ENCODE measurements at regions not wholly inside any gene's neighbourhood (a gene's known extent, or its start where the extent isn't known, plus 50 kb on each side); places are given as distances from the start of the nearest gene placed in this dataset.

GRCh38 chr22:23501261-23501619, 78.8 kb downstream of the IGLL1 start:
- no peaks in the 10 kb centered on the region for H3K27me3 ChIP-seq (ENCODE audit: low read length)
- no peak overlapping the region for H3K4me2 ChIP-seq (ENCODE audit: low read depth, low read length, poor library complexity, severe bottlenecking)
- no peak overlapping the region for H3K4me3 ChIP-seq (ENCODE audit: insufficient read depth, low read length, poor library complexity, severe bottlenecking)
- H3F3A ChIP-seq (ENCODE audit: insufficient read depth) = no peaks in the 10 kb centered on the region
- H3K9ac ChIP-seq (ENCODE audit: low read length) = no peak overlapping the region
- no peaks in the 10 kb centered on the region for H3K9me2 ChIP-seq (replicated peaks; ENCODE audit: insufficient read depth, low read length)
- no peaks in the 10 kb centered on the region for H3K79me2 ChIP-seq (ENCODE audit: insufficient read depth, low read length)
- no peak overlapping the region for H3K27ac ChIP-seq (ENCODE audit: low read depth, low read length)
- no peaks in the 10 kb centered on the region for H4K20me1 ChIP-seq (ENCODE audit: low read depth, low read length)
- H3K9me3 ChIP-seq (ENCODE audit: insufficient read depth, low read length) = no peaks in the 10 kb centered on the region
- no peak overlapping the region for H2AFZ ChIP-seq (ENCODE audit: low read depth, low read length, severe bottlenecking)
- no peaks in the 10 kb centered on the region for H3K36me3 ChIP-seq (ENCODE audit: low read length)
- TF ChIP-seq CTCF (IDR thresholded peaks at IDR 0.05; ENCODE audit: insufficient read depth, low read length, poor library complexity, severe bottlenecking) = no peak
- TF ChIP-seq EZH2phosphoT487 (conservative IDR thresholded peaks at IDR 0.05; ENCODE audit: low read length) = no peak

DNA sequence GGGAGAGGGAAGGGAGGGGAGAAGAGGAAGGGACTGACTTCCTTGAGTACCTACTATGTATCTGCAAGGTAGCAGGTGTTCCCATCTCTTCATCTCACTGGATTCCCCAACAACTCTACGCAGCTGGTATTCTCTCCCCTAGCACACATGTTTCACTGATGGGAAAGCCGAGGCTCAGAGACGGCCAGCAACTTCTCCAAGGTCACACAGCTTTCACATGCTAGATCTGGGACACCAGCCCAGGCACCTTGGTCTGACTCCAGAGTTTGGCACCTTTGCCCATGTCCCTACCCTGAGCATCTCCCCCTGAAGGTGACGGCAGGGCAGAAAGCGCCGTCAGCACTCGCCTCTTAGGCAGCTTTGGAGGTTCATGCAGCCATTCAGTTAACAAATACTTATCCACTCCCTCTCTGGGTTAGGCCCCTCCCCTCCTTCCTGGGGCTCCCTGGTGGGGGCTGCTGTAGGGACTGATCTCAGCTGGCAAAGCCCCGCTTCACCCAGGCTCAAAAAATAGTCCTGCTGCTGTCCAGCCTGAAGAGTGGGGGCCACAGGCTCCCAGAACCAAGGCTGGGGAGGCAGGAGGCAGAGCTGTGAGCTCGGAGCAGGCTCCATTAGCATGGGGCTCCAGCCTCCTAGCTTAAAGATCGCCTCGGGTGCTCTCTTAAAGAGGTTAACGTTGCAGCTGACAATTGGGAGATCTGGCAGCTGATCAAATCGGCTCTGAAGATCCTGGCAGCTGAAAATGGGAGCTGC, 79.4 kb downstream of the IGLL1 start:
- Histone ChIP-seq H2AFZ (ENCODE audit: low read depth, low read length, severe bottlenecking) (no peak overlapping the region), H3K9ac (ENCODE audit: low read length) (no peak overlapping the region), H3F3A (ENCODE audit: insufficient read depth) (no peaks in the 10 kb centered on the region), H3K4me2 (ENCODE audit: low read depth, low read length, poor library complexity, severe bottlenecking) (no peak overlapping the region), H3K79me2 (ENCODE audit: insufficient read depth, low read length) (no peaks in the 10 kb centered on the region), H3K27me3 (ENCODE audit: low read length) (no peaks in the 10 kb centered on the region), H3K27ac (ENCODE audit: low read depth, low read length) (no peak overlapping the region), H3K9me2 (replicated peaks; ENCODE audit: insufficient read depth, low read length) (no peaks in the 10 kb centered on the region), H4K20me1 (ENCODE audit: low read depth, low read length) (no peaks in the 10 kb centered on the region), H3K36me3 (ENCODE audit: low read length) (no peaks in the 10 kb centered on the region), H3K4me3 (ENCODE audit: insufficient read depth, low read length, poor library complexity, severe bottlenecking) (no peak overlapping the region), H3K9me3 (ENCODE audit: insufficient read depth, low read length) (no peaks in the 10 kb centered on the region)
- TF ChIP-seq EZH2phosphoT487 (conservative IDR thresholded peaks at IDR 0.05; ENCODE audit: low read length) (no peak), CTCF (IDR thresholded peaks at IDR 0.05; ENCODE audit: insufficient read depth, low read length, poor library complexity, severe bottlenecking) (no peak)

- Histone ChIP-seq H3K79me2 (ENCODE audit: insufficient read depth, low read length) (no peaks in the 10 kb centered on the region), H3F3A (ENCODE audit: insufficient read depth) (no peaks in the 10 kb centered on the region), H3K9ac (ENCODE audit: low read length) (no peak overlapping the region), H3K4me2 (ENCODE audit: low read depth, low read length, poor library complexity, severe bottlenecking) (no peak overlapping the region), H3K9me3 (ENCODE audit: insufficient read depth, low read length) (no peaks in the 10 kb centered on the region), H3K27ac (ENCODE audit: low read depth, low read length) (no peak overlapping the region), H2AFZ (ENCODE audit: low read depth, low read length, severe bottlenecking) (no peak overlapping the region), H3K4me3 (ENCODE audit: insufficient read depth, low read length, poor library complexity, severe bottlenecking) (no peak overlapping the region), H3K27me3 (ENCODE audit: low read length) (no peaks in the 10 kb centered on the region), H4K20me1 (ENCODE audit: low read depth, low read length) (no peaks in the 10 kb centered on the region), H3K9me2 (replicated peaks; ENCODE audit: insufficient read depth, low read length) (no peaks in the 10 kb centered on the region), H3K36me3 (ENCODE audit: low read length) (no peaks in the 10 kb centered on the region)
- no peak for TF ChIP-seq CTCF (IDR thresholded peaks at IDR 0.05; ENCODE audit: insufficient read depth, low read length, poor library complexity, severe bottlenecking)
- TF ChIP-seq EZH2phosphoT487 (conservative IDR thresholded peaks at IDR 0.05; ENCODE audit: low read length) = no peak
Observed at GRCh38 chr22:23499845-23500500, 80.1 kb downstream of the IGLL1 start.
